Inflammatory macrophage treated with lipopolysaccharide for 1 hour (primary cell): ENCODE measurements at regions not wholly inside any gene's neighbourhood (a gene's known extent, or its start where the extent isn't known, plus 50 kb on each side); places are given as distances from the start of the nearest gene placed in this dataset.
"Not testable (repeated sequence)": the region's sequence is repeated elsewhere in the genome, so short reads cannot be mapped to it uniquely, and the experiment has no call there.

Experiments used
- DNase-seq, 2 donors: peaks; one replicate each; pipeline ENCODE4 v3.0.0-alpha.2; 2020 to 2022

DNA sequence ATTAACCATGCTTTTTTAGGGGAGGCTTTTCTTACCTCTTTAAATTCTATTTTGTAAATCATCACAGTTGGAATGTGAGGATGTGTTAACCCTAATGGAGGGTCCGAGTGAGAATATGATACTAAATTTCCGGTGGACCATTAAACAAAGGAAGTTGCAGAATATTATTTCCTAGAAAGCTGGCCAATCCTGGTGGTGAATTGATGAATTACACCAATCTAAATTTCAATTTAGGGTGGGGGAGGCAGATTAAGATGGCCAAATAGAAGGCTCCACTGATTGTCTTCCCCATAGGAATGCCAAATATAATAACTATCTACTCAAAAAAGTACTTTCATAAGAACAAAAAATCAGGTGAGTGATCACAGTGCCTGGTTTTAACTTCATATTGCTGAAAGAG lies 1045.6 kb downstream of the GLUD2 start:
- no peak for DNase-seq

DNA sequence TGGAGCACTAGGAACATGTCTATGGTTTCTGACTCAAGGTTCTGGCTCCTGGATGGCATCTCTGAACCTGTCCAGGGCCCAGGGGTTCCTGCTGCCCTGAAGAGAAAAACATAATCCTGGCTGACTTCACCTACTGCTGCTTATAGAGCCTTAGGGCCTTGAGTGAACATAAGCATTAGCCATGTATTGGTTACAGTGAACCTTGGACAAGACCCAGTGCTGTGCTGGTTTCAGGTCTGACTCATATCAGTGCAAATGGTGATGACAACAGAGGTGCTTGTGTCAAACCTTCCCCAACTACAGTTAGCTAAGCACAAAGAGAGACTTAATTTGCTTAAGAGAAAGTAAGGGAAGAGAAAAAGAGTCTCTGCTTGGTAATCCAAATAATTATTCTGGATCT lies 1047.2 kb downstream of the GLUD2 start:
- DNase-seq: no peak

DNA sequence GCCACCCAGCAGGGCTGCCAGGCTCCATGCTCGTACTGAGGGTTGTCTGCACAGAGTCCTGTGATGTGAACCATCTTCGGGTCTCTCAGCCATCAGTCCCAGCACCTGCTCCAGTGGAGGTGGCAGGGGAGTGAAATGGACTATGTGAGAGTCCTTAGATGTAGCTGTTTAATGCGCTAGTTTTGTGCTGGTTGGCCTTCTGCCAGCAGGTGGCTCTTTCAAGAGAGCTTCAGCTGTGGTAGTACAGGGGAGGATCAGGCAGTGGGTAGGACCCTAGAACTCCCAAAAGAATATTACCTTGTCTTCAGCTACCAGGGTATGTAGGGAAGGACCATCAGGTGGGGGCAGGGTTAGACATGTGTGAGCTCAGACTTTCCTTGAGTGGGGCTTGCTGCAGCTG lies 1066.0 kb downstream of the GLUD2 start:
- no peak for DNase-seq

DNA sequence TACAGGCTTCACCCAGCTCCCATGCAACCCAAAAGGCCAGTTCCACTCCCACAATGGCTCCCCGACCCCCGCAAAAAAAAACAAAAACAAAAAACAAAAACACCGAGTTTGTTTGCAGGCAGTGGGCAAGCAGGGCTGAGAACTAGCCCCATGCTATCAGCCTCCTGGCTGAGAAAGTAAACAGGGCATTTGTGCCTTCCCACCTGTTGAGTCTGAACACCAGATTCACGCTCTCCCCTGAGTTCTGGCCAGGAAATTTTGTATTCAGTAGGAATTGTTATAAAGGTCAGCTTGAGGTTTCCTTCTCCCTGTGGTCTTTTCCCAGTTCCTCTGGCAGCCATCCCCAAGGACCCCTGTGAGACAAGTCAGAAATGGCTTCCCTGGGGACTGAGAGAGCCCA lies 1066.5 kb downstream of the GLUD2 start:
- DNase-seq: no peak

DNA sequence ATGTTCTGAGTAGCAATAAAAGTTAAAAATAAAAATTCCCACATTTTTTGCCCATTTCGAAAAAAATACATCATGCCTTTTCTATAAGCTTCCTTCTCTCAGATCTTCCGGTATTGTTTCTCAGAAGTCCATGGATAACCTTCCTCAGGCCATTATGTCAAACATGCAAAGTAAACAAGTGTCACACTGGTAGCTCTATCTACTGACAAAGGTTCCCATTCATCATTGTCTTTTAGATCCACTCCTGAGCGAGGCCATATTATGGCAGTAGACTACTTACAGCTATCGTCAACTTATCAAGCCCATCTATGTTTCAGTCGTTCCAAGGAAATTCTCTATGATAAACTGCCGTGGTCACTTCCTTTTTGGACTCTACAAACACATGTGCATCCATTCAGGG lies 1068.2 kb downstream of the GLUD2 start:
- DNase-seq: no peak

DNA sequence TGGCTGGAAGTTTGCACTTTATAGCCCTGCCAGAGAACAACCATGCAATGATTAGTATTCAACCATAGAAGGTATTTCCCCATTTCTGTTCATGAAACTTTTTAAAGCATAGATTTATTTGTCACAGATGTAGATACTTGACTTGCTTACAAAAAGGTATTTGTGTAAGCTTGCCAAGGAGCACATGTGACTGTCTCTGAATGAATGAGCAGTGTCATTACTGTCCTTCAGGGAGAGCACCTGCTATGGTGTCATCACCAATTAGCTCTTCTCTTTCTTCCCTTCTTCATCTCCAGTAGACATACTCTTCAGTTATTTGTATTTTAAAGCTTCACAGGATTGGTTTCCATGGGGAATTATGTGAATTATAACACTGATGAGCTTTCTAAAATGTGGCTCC lies 1064.7 kb upstream of the GRIA3 start:
- DNase-seq: no peak

DNA sequence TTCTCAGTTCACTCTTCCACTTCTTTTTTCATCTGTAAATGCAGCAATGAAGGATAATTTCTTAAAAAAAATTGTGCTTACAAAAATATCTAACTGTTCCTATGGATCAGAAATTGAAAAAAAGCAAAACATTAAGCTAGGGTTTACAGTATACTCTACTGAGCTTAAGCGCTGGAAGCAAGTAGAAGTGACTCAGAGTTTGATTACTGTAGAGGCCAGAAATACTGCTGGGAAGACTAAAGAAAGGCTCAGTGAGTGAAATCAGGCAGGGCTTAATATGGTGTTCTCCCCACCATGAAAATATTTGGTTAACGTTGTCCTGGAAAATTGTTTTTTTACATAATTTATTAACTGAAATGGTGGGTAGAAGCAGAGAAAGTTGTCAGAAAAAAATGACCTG lies 1061.8 kb upstream of the GRIA3 start:
- DNase-seq: no peak

DNA sequence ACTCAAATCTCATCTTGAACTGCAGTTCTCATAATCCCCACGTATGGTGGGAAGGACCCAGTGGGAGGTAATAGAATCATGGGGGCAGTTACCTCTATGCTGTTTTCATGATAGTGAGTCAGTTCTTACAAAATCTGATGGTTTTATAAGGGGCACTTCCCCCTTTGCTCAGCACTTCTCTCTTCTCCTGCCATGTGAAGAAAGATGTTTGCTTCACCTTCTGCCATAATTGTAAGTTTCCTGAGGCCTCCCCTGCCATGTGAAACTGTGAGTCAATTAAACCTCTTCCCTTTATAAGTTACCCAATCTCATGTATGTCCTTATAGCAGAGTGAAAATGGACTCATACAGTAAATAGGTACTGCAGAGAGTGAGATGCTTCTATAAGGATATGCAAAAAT lies 1050.6 kb upstream of the GRIA3 start:
- no peak for DNase-seq

DNA sequence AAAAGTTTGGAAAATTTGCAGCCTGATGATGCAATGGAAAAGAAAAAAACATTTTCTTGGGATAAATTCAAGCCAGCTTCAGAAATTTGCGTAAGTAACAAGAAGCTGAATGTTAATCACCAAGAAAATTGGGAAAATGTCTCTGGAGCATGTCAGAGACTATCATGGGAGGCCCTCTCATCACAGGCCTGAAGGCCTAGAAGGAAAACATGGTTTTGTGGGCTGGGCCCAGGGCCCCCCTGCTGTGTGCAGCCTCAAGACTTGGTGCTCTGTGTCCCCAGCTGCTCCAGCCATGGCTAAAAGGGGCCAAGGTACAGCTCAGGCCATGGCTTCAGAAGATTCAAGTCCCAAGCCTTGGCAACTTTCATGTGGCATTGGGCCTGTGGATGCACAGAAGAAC lies 1049.8 kb upstream of the GRIA3 start:
- DNase-seq: no peak

DNA sequence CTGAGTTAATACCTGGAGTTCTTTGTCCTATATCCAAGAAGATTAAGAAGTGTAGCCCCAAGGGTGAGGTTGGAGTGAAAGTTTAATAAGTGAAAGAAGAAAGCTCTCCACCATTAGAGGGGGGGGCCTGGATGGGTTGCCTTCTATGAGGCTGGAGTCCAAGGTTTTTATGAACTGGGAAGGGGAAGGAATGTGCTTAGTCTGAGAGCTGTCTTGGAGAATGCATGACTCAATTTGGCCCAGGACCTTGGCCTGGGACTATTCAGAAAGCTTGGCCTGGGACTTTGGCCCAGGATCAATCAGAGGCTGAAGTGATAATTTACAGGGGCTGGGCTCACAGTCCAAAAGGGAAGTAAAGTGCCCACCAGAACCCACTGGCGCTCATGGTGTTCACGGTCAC lies 1049.0 kb upstream of the GRIA3 start:
- no peak for DNase-seq

DNA sequence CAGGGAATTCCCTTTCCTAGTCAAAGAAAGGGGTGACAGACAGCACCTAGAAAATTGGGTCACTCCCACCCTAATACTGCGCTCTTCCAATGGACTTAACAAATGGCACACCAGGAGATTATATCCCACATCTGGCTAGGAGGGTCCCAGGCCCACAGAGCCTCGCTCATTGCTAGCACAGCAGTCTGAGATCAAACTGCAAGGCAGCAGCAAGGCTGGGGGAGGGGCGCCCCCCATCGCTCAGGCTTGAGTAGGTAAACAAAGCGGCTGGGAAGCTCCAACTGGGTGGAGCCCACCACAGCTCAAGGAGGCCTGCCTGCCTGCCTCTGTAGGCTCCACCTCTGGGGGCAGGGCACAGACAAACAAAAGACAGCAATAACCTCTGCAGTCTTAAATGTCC lies 1043.9 kb upstream of the GRIA3 start:
- not testable (repeated sequence) for DNase-seq

DNA sequence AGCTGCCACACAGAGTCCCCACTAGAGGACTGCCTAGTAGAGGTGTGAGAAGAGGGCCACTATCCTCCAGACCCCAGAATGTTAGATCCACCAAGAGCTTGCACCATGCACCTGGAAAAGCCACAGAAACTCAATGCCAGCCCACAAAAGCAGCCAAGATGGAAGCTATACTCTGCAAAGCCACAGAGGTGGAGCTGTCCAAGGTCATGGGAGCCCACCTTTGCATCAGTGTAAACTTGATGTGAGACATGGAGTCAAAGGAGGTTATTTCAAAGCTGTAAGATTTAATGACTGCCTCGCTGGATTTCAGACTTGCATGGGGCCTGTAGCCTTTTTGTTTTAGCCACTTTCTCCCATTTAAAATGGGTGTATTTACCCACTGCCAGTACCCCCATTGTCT lies 1030.1 kb upstream of the GRIA3 start:
- DNase-seq: no peak

DNA sequence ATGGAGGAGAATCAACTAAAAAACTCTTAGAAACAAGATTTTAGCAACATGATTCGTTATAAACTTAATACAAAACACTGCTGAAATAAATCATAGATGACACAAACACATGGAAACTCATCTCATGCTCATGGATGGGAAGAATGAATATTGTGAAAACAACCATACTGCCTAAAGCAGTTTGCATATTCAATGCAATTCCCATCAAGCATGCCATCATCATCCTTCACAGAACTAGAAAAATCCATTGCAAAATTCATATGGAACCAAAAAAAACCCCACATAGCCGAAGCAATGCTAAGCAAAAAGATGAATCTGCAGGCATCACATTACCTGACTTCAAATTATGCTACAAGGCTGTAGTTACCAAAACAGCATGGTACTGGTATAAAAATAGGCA lies 1015.8 kb upstream of the GRIA3 start:
- DNase-seq: no peak

DNA sequence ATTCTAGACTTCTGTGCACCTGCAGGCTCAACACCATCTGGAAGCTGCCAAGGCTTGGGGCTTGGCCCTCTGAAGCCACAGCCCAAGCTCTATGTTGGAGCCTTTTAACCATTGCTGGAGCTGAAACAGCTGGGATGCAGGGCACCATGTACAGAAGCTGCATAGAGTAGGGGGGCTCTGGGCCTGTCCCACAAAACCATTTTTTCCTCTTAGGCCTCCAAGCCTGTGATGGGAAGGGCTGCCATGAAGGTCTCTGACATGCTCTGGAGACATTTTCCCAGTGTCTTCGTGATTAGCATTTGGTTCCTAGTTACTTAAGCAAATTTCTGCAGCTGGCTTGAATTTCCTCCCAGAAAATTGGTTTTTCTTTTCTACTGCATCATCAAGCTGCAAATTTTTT lies 999.3 kb upstream of the GRIA3 start:
- no peak for DNase-seq

DNA sequence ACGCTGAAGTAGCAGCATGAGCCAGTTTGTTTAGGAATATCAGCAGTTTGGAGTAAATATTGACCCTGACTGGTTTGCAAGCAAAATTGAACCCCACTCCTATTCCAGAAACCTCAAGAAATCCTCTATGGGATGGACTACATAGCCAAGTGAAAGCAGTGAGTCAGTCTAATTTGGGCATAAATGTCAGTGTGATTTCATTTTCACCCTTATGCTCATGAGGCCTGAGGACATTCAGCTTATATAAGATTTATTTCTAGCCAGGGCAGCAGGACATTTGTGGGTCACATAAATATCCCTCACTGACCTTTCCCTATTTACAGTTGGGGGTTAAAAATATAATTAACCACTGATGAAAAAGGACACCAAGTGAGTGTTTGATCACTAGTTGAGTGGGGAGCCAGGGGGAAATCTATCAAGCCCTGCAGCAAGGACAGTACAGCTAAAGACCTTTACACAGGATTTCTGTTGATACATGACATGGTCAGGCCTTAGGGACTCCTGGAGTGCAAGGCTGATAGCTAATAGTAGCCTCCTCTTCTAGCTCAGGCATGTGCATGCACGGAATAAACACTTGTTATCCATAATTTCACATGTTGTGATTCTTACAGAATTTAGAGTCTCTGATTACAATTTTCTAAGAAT lies 996.9 kb upstream of the GRIA3 start:
- no peak for DNase-seq

DNA sequence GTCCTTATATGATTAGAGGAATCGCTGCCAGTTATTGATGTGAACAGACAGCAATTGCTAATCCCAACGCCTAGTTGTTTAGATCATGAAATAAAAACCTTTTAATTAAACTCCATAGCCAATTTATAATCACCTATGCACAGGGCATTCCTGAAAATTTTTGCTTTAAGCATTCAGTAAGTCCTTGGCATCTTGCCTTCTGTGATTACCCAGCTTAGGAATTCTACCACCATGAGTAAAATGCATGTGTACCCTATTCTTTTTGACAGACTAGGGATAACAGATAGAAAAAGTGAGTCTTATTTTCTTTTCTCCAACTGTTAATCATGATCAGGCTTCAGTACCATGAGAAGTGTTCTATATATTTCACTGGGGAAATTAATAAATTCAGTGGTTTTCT lies 995.3 kb upstream of the GRIA3 start:
- no peak for DNase-seq

DNA sequence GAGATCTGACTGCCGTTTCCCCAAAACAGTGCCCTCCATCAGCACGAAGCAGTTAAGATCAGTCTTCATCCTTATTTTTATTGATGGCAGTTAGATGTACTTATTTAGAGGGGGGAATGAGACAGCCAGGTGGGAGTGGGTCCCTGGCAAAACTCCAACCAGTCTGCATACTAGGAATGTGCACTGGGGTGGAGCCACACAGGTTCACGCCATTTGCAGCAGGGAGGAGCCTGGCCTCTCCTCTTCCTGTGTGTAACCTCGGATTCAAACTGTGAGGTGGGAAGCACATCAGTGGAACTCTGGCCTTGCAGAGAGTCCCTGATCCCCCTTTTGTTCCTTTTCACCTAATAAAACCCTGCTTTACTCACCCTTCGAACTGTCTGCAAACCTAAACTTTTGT lies 987.7 kb upstream of the GRIA3 start:
- no peak for DNase-seq

DNA sequence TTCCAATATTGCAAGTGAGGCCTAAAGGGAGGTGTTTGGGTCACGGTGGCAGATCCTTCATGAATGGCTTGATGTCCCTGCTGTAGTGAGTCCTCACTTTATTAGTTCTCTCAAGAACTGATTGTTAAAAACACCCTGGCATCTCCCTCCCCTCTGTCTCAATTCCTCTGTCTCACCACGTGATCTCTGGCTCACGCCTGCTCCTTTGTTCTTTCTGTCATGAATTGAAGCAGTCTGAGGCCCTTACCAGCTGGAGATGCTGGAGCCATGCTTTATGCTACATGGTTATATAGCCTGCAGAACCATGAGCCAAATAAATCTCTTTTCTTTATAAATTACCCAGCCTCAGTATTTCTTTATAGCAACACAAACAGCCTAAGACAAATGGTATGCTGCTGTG lies 980.7 kb upstream of the GRIA3 start:
- no peak for DNase-seq

DNA sequence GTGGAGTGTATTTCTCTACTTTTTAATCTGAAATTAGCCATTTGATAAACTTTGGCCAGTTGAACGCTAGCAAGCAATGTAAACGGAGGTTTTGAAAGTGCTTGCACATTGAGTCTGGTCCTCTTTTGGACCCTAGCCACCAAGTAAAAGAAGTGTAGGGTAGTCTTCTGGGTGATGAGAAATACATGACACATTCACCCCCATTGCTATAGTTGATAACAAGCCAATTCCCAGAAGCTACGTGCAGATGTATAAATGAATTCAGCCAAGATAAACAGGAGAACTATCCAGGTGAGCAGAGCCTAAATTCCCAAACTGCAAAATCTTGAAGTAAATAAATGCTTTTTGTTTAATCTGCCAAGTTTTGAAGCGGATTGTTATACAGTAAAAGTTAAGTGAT lies 965.4 kb upstream of the GRIA3 start:
- no peak for DNase-seq

DNA sequence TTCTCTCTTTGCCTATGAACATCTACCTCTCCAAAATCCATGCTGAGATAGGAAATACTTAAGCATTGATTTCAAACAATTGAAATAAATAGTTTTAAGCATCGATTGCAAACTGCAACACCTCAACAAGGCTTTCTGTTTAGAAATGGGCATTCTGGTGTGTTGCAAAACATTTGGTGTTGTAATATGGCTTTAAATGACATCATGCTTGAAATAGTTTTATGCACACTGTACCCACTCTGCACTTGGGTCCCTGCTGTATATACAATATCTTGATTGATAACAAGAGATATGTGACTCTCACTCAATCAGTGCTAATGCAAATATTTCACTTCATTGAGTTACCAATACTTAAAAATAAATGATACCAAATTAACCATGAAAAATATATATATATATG lies 964.9 kb upstream of the GRIA3 start:
- no peak for DNase-seq

DNA sequence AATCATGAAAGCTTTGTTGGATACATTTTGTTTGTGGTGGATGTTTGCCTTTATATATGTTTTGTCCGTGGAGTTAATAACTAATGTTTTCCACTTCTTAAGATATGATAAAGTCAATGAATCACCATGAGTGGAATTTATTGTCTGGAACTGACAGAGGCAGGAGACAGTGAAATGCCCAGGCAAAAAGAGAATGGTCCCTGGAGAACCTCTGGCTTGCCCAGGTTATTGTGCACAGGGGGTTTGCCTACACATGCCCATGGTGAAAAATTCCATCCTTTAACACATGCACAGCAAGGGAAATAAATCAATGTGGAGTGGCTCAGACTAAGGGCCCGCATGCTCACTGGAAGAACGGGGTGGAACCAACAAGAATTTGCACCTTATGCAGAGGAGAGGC lies 964.3 kb upstream of the GRIA3 start:
- no peak for DNase-seq

DNA sequence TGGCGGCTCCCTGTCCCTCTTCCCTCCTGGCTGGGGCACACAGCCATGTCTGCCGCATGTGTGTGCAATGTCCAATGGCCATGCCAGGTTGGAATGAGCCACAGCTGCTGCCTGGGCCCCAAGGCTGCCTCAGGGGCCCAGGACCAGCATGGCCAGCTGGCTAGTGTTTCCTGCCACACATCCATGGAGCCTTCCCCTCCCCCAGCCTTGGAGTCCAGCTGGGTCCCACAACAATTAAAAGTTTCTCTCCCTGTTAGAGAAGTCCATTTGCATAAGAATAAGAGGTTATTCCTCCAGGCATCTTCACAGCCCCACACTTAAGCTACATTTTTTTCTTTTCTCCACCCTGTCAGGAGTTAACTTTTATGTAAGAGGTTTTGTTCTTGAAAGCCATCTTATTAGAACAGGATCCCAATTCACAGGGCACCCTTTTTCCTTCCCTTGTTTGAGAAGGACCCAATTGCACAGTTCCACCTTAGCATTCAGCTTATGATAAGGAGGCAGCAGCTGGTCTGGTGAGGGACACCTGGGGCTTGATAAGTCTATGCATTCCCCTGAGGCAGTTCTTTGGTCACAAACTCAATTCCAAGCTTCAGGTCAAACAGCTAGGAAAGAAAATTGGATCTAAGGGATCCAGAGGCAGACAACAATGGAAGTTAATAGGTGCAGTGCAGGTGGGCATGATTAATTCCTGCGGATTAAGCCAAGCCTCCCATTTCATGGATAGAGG lies 963.3 kb upstream of the GRIA3 start:
- no peak for DNase-seq

DNA sequence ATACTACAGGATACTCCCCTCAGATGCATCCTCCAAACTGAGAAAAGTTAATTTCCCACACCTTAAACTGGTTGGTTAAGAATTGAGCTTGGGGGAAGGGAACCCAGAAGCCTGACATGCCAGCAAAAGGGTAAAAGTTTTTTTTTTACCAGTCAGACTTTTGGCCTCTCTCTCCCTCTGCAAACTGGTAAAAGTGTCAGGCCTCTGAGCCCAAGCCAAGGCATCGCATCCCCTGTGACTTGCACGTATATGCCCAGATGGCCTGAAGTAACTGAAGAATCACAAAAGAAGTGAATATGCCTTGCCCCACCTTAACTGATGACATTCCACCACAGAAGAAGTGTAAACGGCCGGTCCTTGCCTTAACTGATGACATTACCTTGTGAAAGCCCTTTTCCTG lies 962.3 kb upstream of the GRIA3 start:
- not testable (repeated sequence) for DNase-seq

DNA sequence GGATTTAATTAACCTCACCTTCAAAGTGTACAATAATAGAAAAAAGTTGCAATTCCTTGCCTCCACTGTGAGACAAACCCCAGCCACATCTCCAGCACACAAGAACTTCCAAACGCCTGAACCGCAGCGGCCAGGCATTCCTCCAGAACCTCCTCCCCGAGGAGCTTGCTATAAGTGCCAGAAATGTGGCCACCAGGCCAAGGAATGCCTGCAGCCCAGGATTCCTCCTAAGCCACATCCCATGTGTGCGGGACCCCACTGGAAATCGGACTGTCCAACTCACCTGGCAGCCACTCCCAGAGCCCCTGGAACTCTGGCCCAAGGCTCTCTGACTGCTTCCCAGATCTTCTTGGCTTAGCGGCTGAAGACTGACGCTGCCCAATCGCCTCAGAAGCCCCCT lies 959.9 kb upstream of the GRIA3 start:
- not testable (repeated sequence) for DNase-seq

DNA sequence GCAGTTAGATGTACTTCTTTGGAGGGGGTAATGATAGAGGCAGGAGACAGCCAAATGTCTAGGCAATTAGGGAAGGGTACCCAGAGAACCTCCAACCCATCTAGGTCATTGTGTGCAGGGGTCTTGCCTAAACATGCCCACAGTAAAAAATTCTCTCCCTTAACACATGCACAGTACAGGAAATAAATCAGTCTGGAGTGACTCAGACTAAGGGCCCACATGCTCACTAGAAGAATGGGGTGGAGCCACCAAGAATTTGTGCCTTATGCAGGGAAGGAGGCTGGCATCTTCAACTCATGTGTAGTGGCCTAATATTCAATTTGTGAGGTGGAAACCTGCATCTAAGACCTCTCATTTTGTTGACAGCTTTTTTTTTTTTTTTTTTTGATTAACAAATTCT lies 945.3 kb upstream of the GRIA3 start:
- no peak for DNase-seq
